Ascending aorta (tissue), 2 donors: ENCODE measurements at regions not wholly inside any gene's neighbourhood (a gene's known extent, or its start where the extent isn't known, plus 50 kb on each side); places are given as distances from the start of the nearest gene placed in this dataset.
"Not testable (repeated sequence)": the region's sequence is repeated elsewhere in the genome, so short reads cannot be mapped to it uniquely, and the experiment has no call there.

Experiments
- DNase-seq, 2 donors: peaks; one replicate each; pipeline ENCODE4 v3.0.0-alpha.2; 2019; ENCODE audit warnings: low spot score in 2 of 2
- H3K27ac ChIP-seq, 2 donors: fragments of 200-600 bp; sonication (generic); one replicate each; pipeline ENCODE4 v1.5.1; 2016 to 2017; ENCODE audit warnings: mild to moderate bottlenecking in 1 of 2
- H3K27me3 ChIP-seq: fragments of 200-600 bp; sonication (generic); one replicate; pipeline ENCODE4 v1.5.1; 2017
- H3K36me3 ChIP-seq, 2 donors: fragments of 200-600 bp; sonication (generic); one replicate each; pipeline ENCODE4 v1.5.1; 2016
- H3K4me1 ChIP-seq, 2 donors: fragments of 200-600 bp; sonication (generic); one replicate each; pipeline ENCODE4 v1.5.1; 2016 to 2017; ENCODE audit warnings: mild to moderate bottlenecking in 1 of 2
- H3K4me3 ChIP-seq, 2 donors: fragments of 200-600 bp; sonication (generic); one replicate each; pipeline ENCODE4 v1.5.1; 2016 to 2017; ENCODE audit warnings: mild to moderate bottlenecking in 1 of 2
- H3K9me3 ChIP-seq, 2 donors: fragments of 200-600 bp; sonication (generic); one replicate each; pipeline ENCODE4 v1.5.1; 2016
- intact Hi-C: fragments of 100-400 bp; cut with DNase I; formaldehyde crosslinking; loops from one replicate; pipeline ENCODE4 v1.15.1; 2023
- TF ChIP-seq, protein P1 (sequence below), 3 experiments: fragments of 200-600 bp in 2 of 3; fragments of 450-650 bp in 1 of 3; sonication (generic) in 2 of 3; IDR thresholded peaks; one replicate each; pipeline ENCODE4 v1.5.1; 2016 to 2019; ENCODE audit warnings: antibody characterized with exemption in 3 of 3, mild to moderate bottlenecking in 1 of 3, moderate library complexity in 1 of 3

GRCh38 chr2:198873503-198874471, 584.0 kb downstream of the SATB2 start:
- Histone ChIP-seq H3K27ac (peak overlapping the region; percentile 87 to 90), H3K4me3 (no peak overlapping the region), H3K9me3 (no peaks in the 10 kb centered on the region), H3K27me3 (no peaks in the 10 kb centered on the region), H3K4me1 (peaks cover 0 to 15% of the 10 kb centered on the region in 2 donors), H3K36me3 (no peaks in the 10 kb centered on the region)
- no peak for DNase-seq
- TF ChIP-seq, protein P1, sequence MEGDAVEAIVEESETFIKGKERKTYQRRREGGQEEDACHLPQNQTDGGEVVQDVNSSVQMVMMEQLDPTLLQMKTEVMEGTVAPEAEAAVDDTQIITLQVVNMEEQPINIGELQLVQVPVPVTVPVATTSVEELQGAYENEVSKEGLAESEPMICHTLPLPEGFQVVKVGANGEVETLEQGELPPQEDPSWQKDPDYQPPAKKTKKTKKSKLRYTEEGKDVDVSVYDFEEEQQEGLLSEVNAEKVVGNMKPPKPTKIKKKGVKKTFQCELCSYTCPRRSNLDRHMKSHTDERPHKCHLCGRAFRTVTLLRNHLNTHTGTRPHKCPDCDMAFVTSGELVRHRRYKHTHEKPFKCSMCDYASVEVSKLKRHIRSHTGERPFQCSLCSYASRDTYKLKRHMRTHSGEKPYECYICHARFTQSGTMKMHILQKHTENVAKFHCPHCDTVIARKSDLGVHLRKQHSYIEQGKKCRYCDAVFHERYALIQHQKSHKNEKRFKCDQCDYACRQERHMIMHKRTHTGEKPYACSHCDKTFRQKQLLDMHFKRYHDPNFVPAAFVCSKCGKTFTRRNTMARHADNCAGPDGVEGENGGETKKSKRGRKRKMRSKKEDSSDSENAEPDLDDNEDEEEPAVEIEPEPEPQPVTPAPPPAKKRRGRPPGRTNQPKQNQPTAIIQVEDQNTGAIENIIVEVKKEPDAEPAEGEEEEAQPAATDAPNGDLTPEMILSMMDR (IDR thresholded peaks at IDR 0.05), result no peak
- intact Hi-C loops, result loop anchor here (5.0 to 10.0 kb wide), 2 partner anchors 431 to 1356 kb away; partner anchors contain the start of gene MOB4

DNA sequence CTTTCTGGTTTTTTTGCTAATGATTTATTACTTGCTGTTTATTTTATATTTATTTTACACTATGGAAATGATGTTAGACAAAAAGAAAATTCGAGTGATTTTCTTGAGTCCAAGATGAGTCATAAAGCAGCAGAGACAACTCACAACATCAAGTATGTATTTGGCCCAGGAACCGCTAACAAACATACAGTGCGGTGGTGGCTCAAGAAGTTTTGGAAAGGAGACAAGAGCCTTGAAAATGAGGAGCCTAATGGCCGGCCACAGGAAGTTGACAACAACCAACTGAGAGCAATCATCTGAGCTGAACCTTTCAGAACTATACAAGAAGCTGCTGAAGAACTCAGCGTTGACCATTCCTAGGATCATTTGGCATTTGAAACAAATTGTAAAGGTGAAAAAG, 594.1 kb downstream of the SATB2 start:
- DNase-seq, result no peak
- no peaks in the 10 kb centered on the region for H3K36me3 ChIP-seq
- intact Hi-C loops, result no loop called here

DNA sequence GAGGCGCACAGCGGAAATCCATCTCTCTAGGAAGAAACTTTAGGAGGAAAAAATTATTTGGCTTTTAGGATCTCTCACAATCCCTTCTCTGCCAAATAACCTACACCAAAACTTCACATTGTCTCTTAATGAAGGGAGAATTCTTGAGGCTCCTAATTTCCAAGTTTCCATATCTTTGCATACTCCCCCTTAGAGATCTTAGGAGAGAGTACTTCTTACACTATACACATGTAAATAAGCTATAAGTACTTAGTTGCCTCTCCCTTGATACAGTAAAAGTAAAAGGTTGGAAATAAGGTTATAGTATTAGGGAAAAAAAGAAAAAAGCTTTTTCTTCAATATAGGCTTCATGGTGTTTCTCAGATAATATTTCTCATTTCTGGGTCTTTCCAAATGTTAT, 596.7 kb downstream of the SATB2 start:
- Histone ChIP-seq H3K9me3 (peaks cover 0 to 20% of the 10 kb centered on the region in 2 donors), H3K27ac (no peak overlapping the region), H3K4me1 (peaks cover 2 to 3% of the 10 kb centered on the region in 2 donors), H3K4me3 (no peak overlapping the region), H3K36me3 (no peaks in the 10 kb centered on the region), H3K27me3 (no peaks in the 10 kb centered on the region)
- no peak for DNase-seq
- intact Hi-C loops, result no loop called here
- TF ChIP-seq, protein P1 (IDR thresholded peaks at IDR 0.05), result no peak

More for the DNA sequence above, 594.1 kb downstream of the SATB2 start:
- no peaks in the 10 kb centered on the region for H3K27me3 ChIP-seq
- TF ChIP-seq, protein P1 (IDR thresholded peaks at IDR 0.05), result no peak
- peaks cover 2 to 3% of the 10 kb centered on the region in 2 donors for H3K4me1 ChIP-seq
- no peak overlapping the region for H3K4me3 ChIP-seq
- H3K27ac ChIP-seq, result no peak overlapping the region
- peaks cover 0 to 13% of the 10 kb centered on the region in 2 donors for H3K9me3 ChIP-seq

DNA sequence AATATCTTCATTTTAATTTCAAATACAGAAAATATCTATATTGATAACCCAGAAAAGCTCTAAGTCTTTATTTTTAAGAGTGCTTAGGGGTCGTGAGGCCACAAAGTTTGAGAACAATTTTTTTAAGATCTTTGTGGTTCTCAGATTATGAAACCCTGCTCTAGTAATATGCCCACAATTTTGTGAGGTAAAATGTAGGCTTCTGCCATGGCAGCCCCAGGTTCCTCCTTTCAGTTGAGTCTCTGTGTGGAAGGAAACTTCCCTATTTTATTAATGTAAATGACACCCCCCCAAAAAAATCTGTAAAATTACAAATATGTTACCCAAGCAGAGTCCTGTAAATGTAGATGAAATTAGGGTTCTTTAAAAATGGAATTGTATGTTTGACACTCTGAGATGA, 600.5 kb downstream of the SATB2 start:
- no peaks in the 10 kb centered on the region for H3K27me3 ChIP-seq
- no peak overlapping the region for H3K4me3 ChIP-seq
- H3K27ac ChIP-seq, result no peak overlapping the region
- peaks cover 0 to 20% of the 10 kb centered on the region in 2 donors for H3K9me3 ChIP-seq
- no peak for DNase-seq
- no peaks in the 10 kb centered on the region for H3K36me3 ChIP-seq
- H3K4me1 ChIP-seq, result peaks cover 2 to 3% of the 10 kb centered on the region in 2 donors
- intact Hi-C loops, result no loop called here
- TF ChIP-seq, protein P1 (IDR thresholded peaks at IDR 0.05), result no peak

DNA sequence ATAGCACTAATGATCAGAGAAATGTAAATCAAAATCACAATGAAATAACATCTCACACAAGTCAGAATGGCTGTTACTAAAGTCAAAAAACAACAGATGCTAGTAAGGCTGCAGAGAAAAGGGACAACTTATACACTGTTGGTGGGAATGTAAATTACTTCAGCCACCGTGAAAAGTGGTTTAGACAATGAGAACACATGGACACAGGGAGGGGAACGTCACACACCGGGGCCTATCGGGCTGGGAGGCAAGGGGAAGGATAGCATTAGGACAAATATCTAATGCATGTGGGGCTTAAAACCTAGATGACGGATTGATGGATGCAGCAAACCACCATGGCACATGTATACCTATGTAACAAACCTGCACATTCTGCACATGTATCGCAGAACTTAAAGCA, 602.0 kb downstream of the SATB2 start:
- peaks cover 0 to 20% of the 10 kb centered on the region in 2 donors for H3K9me3 ChIP-seq
- intact Hi-C loops, DNase-seq: not testable (repeated sequence)

DNA sequence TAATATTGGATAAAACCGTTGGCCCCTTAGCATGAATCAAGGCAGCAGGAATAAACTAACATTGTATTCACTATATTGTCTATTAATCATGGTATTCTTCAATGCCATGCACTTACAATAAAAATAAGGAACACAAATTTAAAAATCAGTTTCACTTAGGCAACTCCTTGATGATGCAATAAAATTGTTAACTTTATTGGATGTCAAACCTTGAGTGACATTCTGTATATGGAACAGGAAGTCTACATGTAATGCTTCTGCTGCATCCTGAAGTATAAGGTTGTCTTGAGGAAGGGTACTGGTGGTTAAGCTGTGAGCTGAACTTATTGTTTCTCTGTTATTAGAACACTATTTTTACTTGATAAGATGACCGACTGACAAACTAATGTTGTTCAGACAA, 605.5 kb downstream of the SATB2 start:
- TF ChIP-seq, protein P1 (IDR thresholded peaks at IDR 0.05), result no peak
- no peaks in the 10 kb centered on the region for H3K36me3 ChIP-seq
- no peaks in the 10 kb centered on the region for H3K4me1 ChIP-seq
- no peak overlapping the region for H3K4me3 ChIP-seq
- H3K27me3 ChIP-seq, result no peaks in the 10 kb centered on the region
- intact Hi-C loops, result no loop called here
- DNase-seq, result no peak
- H3K9me3 ChIP-seq, result no peaks in the 10 kb centered on the region
- no peak overlapping the region for H3K27ac ChIP-seq

More for the DNA sequence above, 602.0 kb downstream of the SATB2 start:
- H3K27ac ChIP-seq, H3K36me3 ChIP-seq, H3K4me3 ChIP-seq, H3K27me3 ChIP-seq, H3K4me1 ChIP-seq: not testable (repeated sequence)
